HepG2 (cell line): ENCODE measurements at regions not wholly inside any gene's neighbourhood (a gene's known extent, or its start where the extent isn't known, plus 50 kb on each side); places are given as distances from the start of the nearest gene placed in this dataset.
A peak's percentile ranks its signal among the peaks of the same experiment; 100 is the strongest.

Experiments
- ATAC-seq: fragments of 200-7000 bp; cut with Tn5 transposase; 3 replicates; pipeline ENCODE4 v1.9.1; 2020; ENCODE audit warnings: mild to moderate bottlenecking, moderate library complexity
- BruUV-seq: library from RNA; stranded (reverse); fragments of 400-500 nt; replicated peaks from 2 replicates; lab custom pipeline; 2021; lab: Mats Ljungman, UMichigan
- CTCF ChIA-PET: fragments of 300-600 bp; formaldehyde crosslinking; extraction: SDS; loops from one replicate; lab custom pipeline; 2021; ENCODE audit warnings: low total read pairs, inconsistent platforms, low intra/inter-chr PET ratio; lab: Yijun Ruan, JAX
- POLR2A ChIA-PET: fragments of 350-600 bp; sonication (Branson Sonifier 250); formaldehyde crosslinking; loops from one replicate; lab custom pipeline; 2020; ENCODE audit warnings: antibody characterized with exemption, inconsistent platforms; lab: Yijun Ruan, JAX
- DNase-seq: peaks from one replicate; pipeline ENCODE4 v3.0.0-alpha.2; 2015; ENCODE audit warnings: low spot score
- FAIRE-seq: peaks from 3 replicates; lab custom pipeline; 2011; peaks lifted over from hg19 to GRCh38; lab: Jason Lieb, UNC
- H2AFZ ChIP-seq: one replicate; pipeline ENCODE4 v1.6.1; 2011; ENCODE audit warnings: low read length, inconsistent platforms
- H3K27ac ChIP-seq: fragments of 300-600 bp; 3 replicates; pipeline ENCODE4 v1.8.0; 2011; ENCODE audit warnings: mixed run types, mild to moderate bottlenecking, mixed read lengths, low read length, inconsistent platforms; ENCODE audit not compliant: insufficient read depth; ENCODE audit errors: extremely low read length
- H3K27me3 ChIP-seq, 2 experiments: fragments of 200-600 bp in 1 of 2; 2 replicates in 1 of 2; 3 replicates in 1 of 2; pipeline versions ENCODE4 v1.6.0 to v1.8.0; 2011; ENCODE audit warnings: low read length in 2 of 2, mild to moderate bottlenecking in 2 of 2, moderate library complexity in 2 of 2, inconsistent platforms in 1 of 2; ENCODE audit not compliant: insufficient read depth in 2 of 2, control insufficient read depth in 1 of 2
- H3K36me3 ChIP-seq, 2 experiments: fragments of 200-600 bp in 1 of 2; replicated peaks in 1 of 2; 2 replicates in 1 of 2; 3 replicates in 1 of 2; pipeline versions ENCODE4 v1.5.1 to v1.8.0; 2011; ENCODE audit warnings: low read length in 2 of 2, inconsistent platforms in 1 of 2; ENCODE audit not compliant: insufficient read depth in 2 of 2, control insufficient read depth in 1 of 2
- H3K4me1 ChIP-seq: 2 replicates; pipeline ENCODE4 v1.5.1; 2012; ENCODE audit warnings: low read length, inconsistent platforms; ENCODE audit not compliant: insufficient read depth
- H3K4me2 ChIP-seq: 2 replicates; pipeline ENCODE4 v1.6.0; 2011; ENCODE audit warnings: low read depth, low read length, inconsistent platforms
- H3K4me3 ChIP-seq, 3 experiments: fragments of 200-600 bp in 1 of 3; sonication (generic), shearing (Covaris generic) in 1 of 3; replicated peaks in 1 of 3; 2 replicates each; pipeline ENCODE4 v1.5.1; 2011 to 2016; ENCODE audit warnings: low read length in 3 of 3, inconsistent platforms in 2 of 3, low read depth in 2 of 3, mild to moderate bottlenecking in 2 of 3, control low read depth in 1 of 3, mixed read lengths in 1 of 3; ENCODE audit not compliant: insufficient read depth in 1 of 3
- H3K79me2 ChIP-seq: one replicate; pipeline ENCODE4 v1.6.1; 2011; ENCODE audit warnings: low read length, inconsistent platforms; ENCODE audit not compliant: insufficient read depth
- H3K9ac ChIP-seq: 2 replicates; pipeline ENCODE4 v1.6.0; 2011; ENCODE audit warnings: mild to moderate bottlenecking, low read depth, low read length, inconsistent platforms; ENCODE audit not compliant: insufficient read depth
- H3K9me3 ChIP-seq: 2 replicates; pipeline ENCODE4 v1.5.1; 2012; ENCODE audit warnings: mild to moderate bottlenecking, low read length
- H4K20me1 ChIP-seq: 2 replicates; pipeline ENCODE4 v1.6.0; 2011; ENCODE audit warnings: inconsistent platforms, mild to moderate bottlenecking, low read length, moderate library complexity; ENCODE audit not compliant: insufficient read depth
- HNF4A ChIP-seq: sonication (generic); formaldehyde crosslinking; IDR thresholded peaks from 2 replicates; pipeline ENCODE4 v1.4.0; 2020; ENCODE audit warnings: missing genetic modification reagents
- RARA ChIP-seq: IDR thresholded peaks from 2 replicates; pipeline ENCODE4 v1.6.1; 2016; ENCODE audit warnings: missing genetic modification reagents, missing compliant biosample characterization
- RXRB ChIP-seq: IDR thresholded peaks from 2 replicates; pipeline ENCODE4 v1.6.1; 2016; ENCODE audit warnings: borderline replicate concordance, missing genetic modification reagents, missing compliant biosample characterization
- ZNF510 ChIP-seq: sonication (generic); formaldehyde crosslinking; IDR thresholded peaks from 2 replicates; pipeline ENCODE4 v1.4.0; 2020; ENCODE audit warnings: low read depth, mild to moderate bottlenecking, missing genetic modification reagents
- WGBS: methylation state at CpG from one replicate; pipeline ENCODE4 v1.1.6; 2017; ENCODE audit warnings: low lambda C conversion rate; 5-methylcytosine and 5-hydroxymethylcytosine counted together
- in situ Hi-C: cut with HindIII; loops from 2 replicates; pipeline ENCODE4 v1.10.0; 2017; ENCODE audit warnings: low pct_unique_long_range_greater_than_20kb; ENCODE audit not compliant: extremely low pct_ligation_motif_present
- intact Hi-C: fragments of 100-400 bp; cut with micrococcal nuclease; formaldehyde crosslinking; loops from one replicate; pipeline ENCODE4 v1.10.0; 2022; ENCODE audit not compliant: unreplicated experiment
- TF ChIP-seq, protein P1 (sequence below): IDR thresholded peaks from 2 replicates; pipeline ENCODE4 v1.4.0; 2020; ENCODE audit warnings: mild to moderate bottlenecking, missing genetic modification reagents

- intact Hi-C loops = no loop called here
- FAIRE-seq = no peak
These were observed 100.4 kb downstream of the SLC10A2 start for GRCh38 chr13:102965802-102966201.

More at GRCh38 chr13:102965802-102966201, 100.4 kb downstream of the SLC10A2 start:
- ATAC-seq (no peak), DNase-seq (no peak)
- in situ Hi-C loops = no loop called here
- peaks cover 0 to 5% of the 10 kb centered on the region in 2 experiments; a peak in 1 of 5 replicates for H3K27me3 ChIP-seq
- ChIA-PET POLR2A (no interaction called here), CTCF (no interaction called here)
- no TSS peak for BruUV-seq
- H3K36me3 ChIP-seq = no peaks in the 10 kb centered on the region
- no peak overlapping the region for H3K27ac ChIP-seq
- H3K4me1 ChIP-seq = peaks cover 38% of the 10 kb centered on the region
- no peaks in the 10 kb centered on the region for H4K20me1 ChIP-seq
- H3K4me3 ChIP-seq = no peak overlapping the region
- H2AFZ ChIP-seq = no peak overlapping the region
- TF ChIP-seq, protein P1, sequence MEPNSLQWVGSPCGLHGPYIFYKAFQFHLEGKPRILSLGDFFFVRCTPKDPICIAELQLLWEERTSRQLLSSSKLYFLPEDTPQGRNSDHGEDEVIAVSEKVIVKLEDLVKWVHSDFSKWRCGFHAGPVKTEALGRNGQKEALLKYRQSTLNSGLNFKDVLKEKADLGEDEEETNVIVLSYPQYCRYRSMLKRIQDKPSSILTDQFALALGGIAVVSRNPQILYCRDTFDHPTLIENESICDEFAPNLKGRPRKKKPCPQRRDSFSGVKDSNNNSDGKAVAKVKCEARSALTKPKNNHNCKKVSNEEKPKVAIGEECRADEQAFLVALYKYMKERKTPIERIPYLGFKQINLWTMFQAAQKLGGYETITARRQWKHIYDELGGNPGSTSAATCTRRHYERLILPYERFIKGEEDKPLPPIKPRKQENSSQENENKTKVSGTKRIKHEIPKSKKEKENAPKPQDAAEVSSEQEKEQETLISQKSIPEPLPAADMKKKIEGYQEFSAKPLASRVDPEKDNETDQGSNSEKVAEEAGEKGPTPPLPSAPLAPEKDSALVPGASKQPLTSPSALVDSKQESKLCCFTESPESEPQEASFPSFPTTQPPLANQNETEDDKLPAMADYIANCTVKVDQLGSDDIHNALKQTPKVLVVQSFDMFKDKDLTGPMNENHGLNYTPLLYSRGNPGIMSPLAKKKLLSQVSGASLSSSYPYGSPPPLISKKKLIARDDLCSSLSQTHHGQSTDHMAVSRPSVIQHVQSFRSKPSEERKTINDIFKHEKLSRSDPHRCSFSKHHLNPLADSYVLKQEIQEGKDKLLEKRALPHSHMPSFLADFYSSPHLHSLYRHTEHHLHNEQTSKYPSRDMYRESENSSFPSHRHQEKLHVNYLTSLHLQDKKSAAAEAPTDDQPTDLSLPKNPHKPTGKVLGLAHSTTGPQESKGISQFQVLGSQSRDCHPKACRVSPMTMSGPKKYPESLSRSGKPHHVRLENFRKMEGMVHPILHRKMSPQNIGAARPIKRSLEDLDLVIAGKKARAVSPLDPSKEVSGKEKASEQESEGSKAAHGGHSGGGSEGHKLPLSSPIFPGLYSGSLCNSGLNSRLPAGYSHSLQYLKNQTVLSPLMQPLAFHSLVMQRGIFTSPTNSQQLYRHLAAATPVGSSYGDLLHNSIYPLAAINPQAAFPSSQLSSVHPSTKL (CRISPR knock-in tag) = peak; percentile 40
- TF ChIP-seq RXRB (CRISPR knock-in tag) (peak; percentile 77), RARA (peak; percentile 70), HNF4A (CRISPR knock-in tag) (0 out of 2 replicates have a peak, but pooled peaks have one; percentile 9), ZNF510 (no peak)
- no peak overlapping the region for H3K4me2 ChIP-seq
- no peaks in the 10 kb centered on the region for H3K79me2 ChIP-seq
- no peak overlapping the region for H3K9ac ChIP-seq
- no peaks in the 10 kb centered on the region for H3K9me3 ChIP-seq
- WGBS = 4% methylated on average over 2 of the region's 2 CpGs
